ENCODE measurements at regions not wholly inside any gene's neighbourhood (a gene's known extent, or its start where the extent isn't known, plus 50 kb on each side); places are given as distances from the start of the nearest gene placed in this dataset.
A peak's percentile ranks its signal among the peaks of the same experiment; 100 is the strongest.
"Not testable (repeated sequence)": the region's sequence is repeated elsewhere in the genome, so short reads cannot be mapped to it uniquely, and the experiment has no call there.

GRCh38 chrX:46366381-46367207 is 178.6 kb downstream of the ZNF674 start:
- DNase-seq (ENCODE audit: low spot score): no peak

- DNase-seq (ENCODE audit: low spot score): no peak
Measured at GRCh38 chrX:46354481-46354880, 190.7 kb downstream of the ZNF674 start.

GRCh38 chrX:46341767-46342322 is 203.4 kb downstream of the ZNF674 start:
- DNase-seq (ENCODE audit: low spot score): no peak

- DNase-seq (ENCODE audit: low spot score): no peak
Measured at GRCh38 chrX:46340696-46341095, 204.5 kb downstream of the ZNF674 start.

- DNase-seq (ENCODE audit: low spot score): no peak
Measured at GRCh38 chrX:46333550-46333949, 211.7 kb downstream of the ZNF674 start.

GRCh38 chrX:46330981-46331380 is 214.2 kb downstream of the ZNF674 start:
- DNase-seq (ENCODE audit: low spot score): no peak

GRCh38 chrX:46330513-46330912 is 214.7 kb downstream of the ZNF674 start:
- DNase-seq (ENCODE audit: low spot score): no peak

- DNase-seq (ENCODE audit: low spot score): no peak
Measured at GRCh38 chrX:46328133-46328532, 217.1 kb downstream of the ZNF674 start.

GRCh38 chrX:46327566-46328115 is 217.6 kb downstream of the ZNF674 start:
- DNase-seq (ENCODE audit: low spot score): peak; percentile 35

- DNase-seq (ENCODE audit: low spot score): no peak
Measured at GRCh38 chrX:46326161-46326560, 219.1 kb downstream of the ZNF674 start.

GRCh38 chrX:46325312-46325877 is 219.8 kb downstream of the ZNF674 start:
- DNase-seq (ENCODE audit: low spot score): peak; percentile 47

- no peak for DNase-seq (ENCODE audit: low spot score)
Measured at GRCh38 chrX:46324166-46324565, 221.1 kb downstream of the ZNF674 start.

GRCh38 chrX:46322929-46323328 is 222.3 kb downstream of the ZNF674 start:
- not testable (repeated sequence) for DNase-seq (ENCODE audit: low spot score)

- no peak for DNase-seq (ENCODE audit: low spot score)
Measured at GRCh38 chrX:46321676-46322075, 223.5 kb downstream of the ZNF674 start.

- no peak for DNase-seq (ENCODE audit: low spot score)
Measured at GRCh38 chrX:46319750-46320149, 225.5 kb downstream of the ZNF674 start.

- no peak for DNase-seq (ENCODE audit: low spot score)
Measured at GRCh38 chrX:46318551-46318950, 226.7 kb downstream of the ZNF674 start.

GRCh38 chrX:46317163-46317562 is 228.1 kb downstream of the ZNF674 start:
- no peak for DNase-seq (ENCODE audit: low spot score)

- DNase-seq (ENCODE audit: low spot score): no peak
Measured at GRCh38 chrX:46311581-46312120, 233.6 kb downstream of the ZNF674 start.

- DNase-seq (ENCODE audit: low spot score): peak; percentile 3
Measured at GRCh38 chrX:46310815-46311497, 234.3 kb downstream of the ZNF674 start.

GRCh38 chrX:46308110-46308509 is 237.1 kb downstream of the ZNF674 start:
- DNase-seq (ENCODE audit: low spot score): no peak

- DNase-seq (ENCODE audit: low spot score): no peak
Measured at GRCh38 chrX:46306103-46306502, 239.1 kb downstream of the ZNF674 start.

GRCh38 chrX:46305431-46305830 is 239.8 kb downstream of the ZNF674 start:
- no peak for DNase-seq (ENCODE audit: low spot score)
